Activated T-cell treated with anti-CD3 and anti-CD28 coated beads, Interleukin-2, amount 50 U/mL, for 24 hours (primary cell): ENCODE measurements at regions not wholly inside any gene's neighbourhood (a gene's known extent, or its start where the extent isn't known, plus 50 kb on each side); places are given as distances from the start of the nearest gene placed in this dataset.

Source experiments
- DNase-seq: peaks from one replicate; pipeline ENCODE4 v3.0.0-alpha.2; 2020
- H3K27ac Mint-ChIP-seq: 2 replicates; pipeline ENCODE4 v1.8.0; 2020; ENCODE audit warnings: mild to moderate bottlenecking, mixed read lengths
- H3K27me3 Mint-ChIP-seq: 2 replicates; pipeline ENCODE4 v1.8.0; 2020; ENCODE audit warnings: mixed read lengths
- H3K36me3 Mint-ChIP-seq: 2 replicates; pipeline ENCODE4 v1.8.0; 2020; ENCODE audit warnings: low read depth, mixed read lengths
- H3K4me1 Mint-ChIP-seq: 2 replicates; pipeline ENCODE4 v1.8.0; 2020; ENCODE audit warnings: low read depth, mixed read lengths
- H3K4me3 Mint-ChIP-seq: 2 replicates; pipeline ENCODE4 v1.8.0; 2020; ENCODE audit warnings: mild to moderate bottlenecking, moderate library complexity, mixed read lengths
- H3K9me3 Mint-ChIP-seq: 2 replicates; pipeline ENCODE4 v1.8.0; 2020; ENCODE audit warnings: mixed read lengths

- Mint-ChIP-seq H3K36me3 (peaks cover 4% of the 10 kb centered on the region), H3K4me3 (no peak overlapping the region)
These were observed 275.2 kb downstream of the MSX2 start for GRCh38 chr5:174999581-174999980.

GRCh38 chr5:174998131-174998730 is 273.8 kb downstream of the MSX2 start:
- DNase-seq = no peak
- peaks cover 19% of the 10 kb centered on the region for H3K9me3 Mint-ChIP-seq
- no peak overlapping the region for H3K4me3 Mint-ChIP-seq
- no peak overlapping the region for H3K27ac Mint-ChIP-seq
- peaks cover 4% of the 10 kb centered on the region for H3K36me3 Mint-ChIP-seq
- H3K4me1 Mint-ChIP-seq = peaks cover 16% of the 10 kb centered on the region
- no peaks in the 10 kb centered on the region for H3K27me3 Mint-ChIP-seq

More at GRCh38 chr5:174999581-174999980, 275.2 kb downstream of the MSX2 start:
- Mint-ChIP-seq H3K4me1 (peaks cover 16% of the 10 kb centered on the region), H3K27ac (no peak overlapping the region), H3K9me3 (peaks cover 19% of the 10 kb centered on the region), H3K27me3 (peaks cover 10% of the 10 kb centered on the region)
- no peak for DNase-seq

GRCh38 chr5:174997688-174998087 is 273.3 kb downstream of the MSX2 start:
- peaks cover 3% of the 10 kb centered on the region for H3K27me3 Mint-ChIP-seq
- DNase-seq = no peak
- no peak overlapping the region for H3K4me3 Mint-ChIP-seq
- H3K9me3 Mint-ChIP-seq = peaks cover 19% of the 10 kb centered on the region
- H3K36me3 Mint-ChIP-seq = peaks cover 4% of the 10 kb centered on the region
- H3K4me1 Mint-ChIP-seq = peaks cover 16% of the 10 kb centered on the region
- no peak overlapping the region for H3K27ac Mint-ChIP-seq

GRCh38 chr5:174996941-174997340 is 272.6 kb downstream of the MSX2 start:
- Mint-ChIP-seq H3K9me3 (peaks cover 19% of the 10 kb centered on the region), H3K4me1 (peaks cover 16% of the 10 kb centered on the region), H3K27ac (no peak overlapping the region), H3K36me3 (peaks cover 4% of the 10 kb centered on the region), H3K27me3 (peaks cover 6% of the 10 kb centered on the region), H3K4me3 (no peak overlapping the region)
- DNase-seq = no peak

- H3K36me3 Mint-ChIP-seq = peaks cover 4% of the 10 kb centered on the region
- no peak overlapping the region for H3K27ac Mint-ChIP-seq
- H3K27me3 Mint-ChIP-seq = peaks cover 6% of the 10 kb centered on the region
- DNase-seq = no peak
- no peak overlapping the region for H3K4me3 Mint-ChIP-seq
- peaks cover 19% of the 10 kb centered on the region for H3K9me3 Mint-ChIP-seq
- peaks cover 16% of the 10 kb centered on the region for H3K4me1 Mint-ChIP-seq
These were observed 271.4 kb downstream of the MSX2 start for GRCh38 chr5:174995827-174996226.

GRCh38 chr5:174991847-174992246 is 267.5 kb downstream of the MSX2 start:
- H3K4me3 Mint-ChIP-seq = no peak overlapping the region
- no peaks in the 10 kb centered on the region for H3K4me1 Mint-ChIP-seq
- H3K9me3 Mint-ChIP-seq = no peaks in the 10 kb centered on the region
- H3K27ac Mint-ChIP-seq = no peak overlapping the region
- peaks cover 12% of the 10 kb centered on the region for H3K27me3 Mint-ChIP-seq
- no peaks in the 10 kb centered on the region for H3K36me3 Mint-ChIP-seq
- no peak for DNase-seq

- no peak for DNase-seq
- no peaks in the 10 kb centered on the region for H3K36me3 Mint-ChIP-seq
- no peak overlapping the region for H3K4me3 Mint-ChIP-seq
- no peak overlapping the region for H3K27ac Mint-ChIP-seq
- H3K4me1 Mint-ChIP-seq = no peaks in the 10 kb centered on the region
- H3K27me3 Mint-ChIP-seq = peaks cover 12% of the 10 kb centered on the region
- no peaks in the 10 kb centered on the region for H3K9me3 Mint-ChIP-seq
These were observed 266.5 kb downstream of the MSX2 start for GRCh38 chr5:174990909-174991308.

GRCh38 chr5:174987443-174988012 is 263.1 kb downstream of the MSX2 start:
- Mint-ChIP-seq H3K27ac (no peak overlapping the region), H3K4me1 (no peaks in the 10 kb centered on the region), H3K36me3 (no peaks in the 10 kb centered on the region), H3K9me3 (no peaks in the 10 kb centered on the region), H3K4me3 (no peak overlapping the region), H3K27me3 (peaks cover 7% of the 10 kb centered on the region)
- DNase-seq = no peak

- Mint-ChIP-seq H3K9me3 (no peaks in the 10 kb centered on the region), H3K27me3 (peaks cover 10% of the 10 kb centered on the region), H3K4me1 (no peaks in the 10 kb centered on the region), H3K36me3 (no peaks in the 10 kb centered on the region), H3K4me3 (no peak overlapping the region), H3K27ac (no peak overlapping the region)
- DNase-seq = no peak
These were observed 260.5 kb downstream of the MSX2 start for GRCh38 chr5:174984863-174985262.

GRCh38 chr5:174982485-174982884 is 258.1 kb downstream of the MSX2 start:
- Mint-ChIP-seq H3K27ac (no peak overlapping the region), H3K9me3 (no peaks in the 10 kb centered on the region), H3K4me3 (no peak overlapping the region), H3K36me3 (no peaks in the 10 kb centered on the region), H3K27me3 (peaks cover 17% of the 10 kb centered on the region), H3K4me1 (no peaks in the 10 kb centered on the region)
- DNase-seq = no peak

- Mint-ChIP-seq H3K4me1 (no peaks in the 10 kb centered on the region), H3K36me3 (no peaks in the 10 kb centered on the region), H3K4me3 (no peak overlapping the region), H3K27me3 (peaks cover 17% of the 10 kb centered on the region), H3K27ac (no peak overlapping the region), H3K9me3 (no peaks in the 10 kb centered on the region)
- no peak for DNase-seq
These were observed 257.0 kb downstream of the MSX2 start for GRCh38 chr5:174981416-174981815.

- Mint-ChIP-seq H3K27me3 (peaks cover 17% of the 10 kb centered on the region), H3K4me3 (no peak overlapping the region), H3K27ac (no peak overlapping the region), H3K9me3 (no peaks in the 10 kb centered on the region), H3K36me3 (no peaks in the 10 kb centered on the region), H3K4me1 (no peaks in the 10 kb centered on the region)
- no peak for DNase-seq
These were observed 256.6 kb downstream of the MSX2 start for GRCh38 chr5:174980952-174981351.

GRCh38 chr5:174972291-174972690 is 247.9 kb downstream of the MSX2 start:
- no peak for DNase-seq
- H3K9me3 Mint-ChIP-seq = peaks cover 10% of the 10 kb centered on the region

GRCh38 chr5:174971210-174971609 is 246.8 kb downstream of the MSX2 start:
- peaks cover 18% of the 10 kb centered on the region for H3K9me3 Mint-ChIP-seq
- H3K36me3 Mint-ChIP-seq = no peaks in the 10 kb centered on the region
- H3K27ac Mint-ChIP-seq = no peak overlapping the region
- no peak for DNase-seq
- no peak overlapping the region for H3K4me3 Mint-ChIP-seq
- peaks cover 36% of the 10 kb centered on the region for H3K27me3 Mint-ChIP-seq
- no peaks in the 10 kb centered on the region for H3K4me1 Mint-ChIP-seq

More at GRCh38 chr5:174972291-174972690, 247.9 kb downstream of the MSX2 start:
- no peak overlapping the region for H3K4me3 Mint-ChIP-seq
- H3K27ac Mint-ChIP-seq = no peak overlapping the region
- no peaks in the 10 kb centered on the region for H3K36me3 Mint-ChIP-seq
- no peaks in the 10 kb centered on the region for H3K4me1 Mint-ChIP-seq
- peaks cover 36% of the 10 kb centered on the region for H3K27me3 Mint-ChIP-seq

- peaks cover 22% of the 10 kb centered on the region for H3K9me3 Mint-ChIP-seq
- H3K4me1 Mint-ChIP-seq = no peaks in the 10 kb centered on the region
- no peak overlapping the region for H3K27ac Mint-ChIP-seq
These were observed 246.1 kb downstream of the MSX2 start for GRCh38 chr5:174970502-174970901.

More at GRCh38 chr5:174970502-174970901, 246.1 kb downstream of the MSX2 start:
- Mint-ChIP-seq H3K27me3 (peaks cover 35% of the 10 kb centered on the region), H3K4me3 (no peak overlapping the region), H3K36me3 (no peaks in the 10 kb centered on the region)
- no peak for DNase-seq
